T-helper 1 cell treated with Interleukin-12 subunit alpha and Interleukin-12 subunit beta and Interleukin-4 antibody, amounts not matched to agents 30 μg/mL and 1 μg/mL, for 36 hours (primary cell): ENCODE measurements at regions not wholly inside any gene's neighbourhood (a gene's known extent, or its start where the extent isn't known, plus 50 kb on each side); places are given as distances from the start of the nearest gene placed in this dataset.

Experiments used
- H3K27ac Mint-ChIP-seq: one replicate; pipeline ENCODE4 v1.8.0; 2021; ENCODE audit warnings: mild to moderate bottlenecking, mixed read lengths
- H3K27me3 Mint-ChIP-seq: one replicate; pipeline ENCODE4 v1.8.0; 2021; ENCODE audit warnings: low read depth, mixed read lengths
- H3K36me3 Mint-ChIP-seq: one replicate; pipeline ENCODE4 v1.8.0; 2021; ENCODE audit warnings: low read depth, mixed read lengths
- H3K4me1 Mint-ChIP-seq: one replicate; pipeline ENCODE4 v1.8.0; 2021; ENCODE audit warnings: low read depth, mixed read lengths
- H3K4me3 Mint-ChIP-seq: one replicate; pipeline ENCODE4 v1.8.0; 2021; ENCODE audit warnings: mild to moderate bottlenecking, moderate library complexity, mixed read lengths
- H3K9me3 Mint-ChIP-seq: one replicate; pipeline ENCODE4 v1.8.0; 2021; ENCODE audit warnings: mixed read lengths

- Mint-ChIP-seq H3K4me1 (no peaks in the 10 kb centered on the region), H3K9me3 (no peaks in the 10 kb centered on the region), H3K36me3 (no peaks in the 10 kb centered on the region), H3K4me3 (no peak overlapping the region), H3K27me3 (no peaks in the 10 kb centered on the region), H3K27ac (no peak overlapping the region)
Measured at GRCh38 chr1:244196571-244197285, 145.6 kb downstream of the ZBTB18 start.

GRCh38 chr1:244197851-244198375 is 146.8 kb downstream of the ZBTB18 start:
- no peak overlapping the region for H3K4me3 Mint-ChIP-seq
- no peaks in the 10 kb centered on the region for H3K27me3 Mint-ChIP-seq
- H3K27ac Mint-ChIP-seq: no peak overlapping the region
- no peaks in the 10 kb centered on the region for H3K9me3 Mint-ChIP-seq
- H3K4me1 Mint-ChIP-seq: no peaks in the 10 kb centered on the region
- no peaks in the 10 kb centered on the region for H3K36me3 Mint-ChIP-seq

- H3K9me3 Mint-ChIP-seq: no peaks in the 10 kb centered on the region
- H3K36me3 Mint-ChIP-seq: no peaks in the 10 kb centered on the region
- H3K4me1 Mint-ChIP-seq: no peaks in the 10 kb centered on the region
- no peak overlapping the region for H3K4me3 Mint-ChIP-seq
- H3K27ac Mint-ChIP-seq: no peak overlapping the region
- no peaks in the 10 kb centered on the region for H3K27me3 Mint-ChIP-seq
Measured at GRCh38 chr1:244199902-244200301, 148.8 kb downstream of the ZBTB18 start.

GRCh38 chr1:244200596-244200995 is 149.5 kb downstream of the ZBTB18 start:
- no peak overlapping the region for H3K27ac Mint-ChIP-seq
- no peak overlapping the region for H3K4me3 Mint-ChIP-seq
- H3K4me1 Mint-ChIP-seq: no peaks in the 10 kb centered on the region
- H3K9me3 Mint-ChIP-seq: no peaks in the 10 kb centered on the region
- H3K36me3 Mint-ChIP-seq: no peaks in the 10 kb centered on the region
- no peaks in the 10 kb centered on the region for H3K27me3 Mint-ChIP-seq

- H3K4me3 Mint-ChIP-seq: no peak overlapping the region
- H3K27me3 Mint-ChIP-seq: no peaks in the 10 kb centered on the region
- no peaks in the 10 kb centered on the region for H3K9me3 Mint-ChIP-seq
- no peak overlapping the region for H3K27ac Mint-ChIP-seq
- no peaks in the 10 kb centered on the region for H3K4me1 Mint-ChIP-seq
- H3K36me3 Mint-ChIP-seq: no peaks in the 10 kb centered on the region
Measured at GRCh38 chr1:244201750-244202149, 150.7 kb downstream of the ZBTB18 start.

- Mint-ChIP-seq H3K27ac (no peak overlapping the region), H3K36me3 (no peaks in the 10 kb centered on the region), H3K27me3 (no peaks in the 10 kb centered on the region)
Measured at GRCh38 chr1:244204004-244204403, 152.9 kb downstream of the ZBTB18 start.

GRCh38 chr1:244205171-244205570 is 154.1 kb downstream of the ZBTB18 start:
- Mint-ChIP-seq H3K4me3 (no peak overlapping the region), H3K27ac (no peak overlapping the region), H3K4me1 (no peaks in the 10 kb centered on the region), H3K9me3 (no peaks in the 10 kb centered on the region), H3K27me3 (no peaks in the 10 kb centered on the region), H3K36me3 (no peaks in the 10 kb centered on the region)

More at GRCh38 chr1:244204004-244204403, 152.9 kb downstream of the ZBTB18 start:
- no peak overlapping the region for H3K4me3 Mint-ChIP-seq
- no peaks in the 10 kb centered on the region for H3K4me1 Mint-ChIP-seq
- no peaks in the 10 kb centered on the region for H3K9me3 Mint-ChIP-seq

GRCh38 chr1:244205906-244206305 is 154.8 kb downstream of the ZBTB18 start:
- Mint-ChIP-seq H3K27me3 (no peaks in the 10 kb centered on the region), H3K36me3 (no peaks in the 10 kb centered on the region), H3K27ac (no peak overlapping the region), H3K4me3 (no peak overlapping the region), H3K4me1 (no peaks in the 10 kb centered on the region), H3K9me3 (no peaks in the 10 kb centered on the region)

- H3K36me3 Mint-ChIP-seq: no peaks in the 10 kb centered on the region
- no peaks in the 10 kb centered on the region for H3K4me1 Mint-ChIP-seq
- no peak overlapping the region for H3K4me3 Mint-ChIP-seq
- H3K9me3 Mint-ChIP-seq: no peaks in the 10 kb centered on the region
- H3K27ac Mint-ChIP-seq: no peak overlapping the region
- no peaks in the 10 kb centered on the region for H3K27me3 Mint-ChIP-seq
Measured at GRCh38 chr1:244207042-244207934, 156.2 kb downstream of the ZBTB18 start.

- Mint-ChIP-seq H3K27ac (no peak overlapping the region), H3K4me3 (no peak overlapping the region), H3K4me1 (no peaks in the 10 kb centered on the region), H3K27me3 (no peaks in the 10 kb centered on the region), H3K36me3 (no peaks in the 10 kb centered on the region), H3K9me3 (no peaks in the 10 kb centered on the region)
Measured at GRCh38 chr1:244207935-244208244, 156.8 kb downstream of the ZBTB18 start.

GRCh38 chr1:244209955-244210354 is 158.9 kb downstream of the ZBTB18 start:
- Mint-ChIP-seq H3K27ac (no peak overlapping the region), H3K27me3 (no peaks in the 10 kb centered on the region), H3K9me3 (no peaks in the 10 kb centered on the region), H3K4me1 (no peaks in the 10 kb centered on the region), H3K36me3 (no peaks in the 10 kb centered on the region), H3K4me3 (no peak overlapping the region)

GRCh38 chr1:244210884-244211558 is 159.9 kb downstream of the ZBTB18 start:
- Mint-ChIP-seq H3K9me3 (no peaks in the 10 kb centered on the region), H3K4me1 (no peaks in the 10 kb centered on the region), H3K4me3 (no peak overlapping the region), H3K27ac (no peak overlapping the region), H3K27me3 (no peaks in the 10 kb centered on the region), H3K36me3 (no peaks in the 10 kb centered on the region)

- Mint-ChIP-seq H3K27ac (no peak overlapping the region), H3K4me1 (no peaks in the 10 kb centered on the region), H3K36me3 (no peaks in the 10 kb centered on the region)
Measured at GRCh38 chr1:244211559-244211944, 160.5 kb downstream of the ZBTB18 start.

GRCh38 chr1:244212219-244212618 is 161.1 kb downstream of the ZBTB18 start:
- Mint-ChIP-seq H3K4me1 (no peaks in the 10 kb centered on the region), H3K9me3 (no peaks in the 10 kb centered on the region), H3K4me3 (no peak overlapping the region), H3K27me3 (no peaks in the 10 kb centered on the region), H3K36me3 (no peaks in the 10 kb centered on the region), H3K27ac (no peak overlapping the region)

More at GRCh38 chr1:244211559-244211944, 160.5 kb downstream of the ZBTB18 start:
- H3K4me3 Mint-ChIP-seq: no peak overlapping the region
- no peaks in the 10 kb centered on the region for H3K27me3 Mint-ChIP-seq
- H3K9me3 Mint-ChIP-seq: no peaks in the 10 kb centered on the region
